D341Med (cell line): ENCODE measurements at regions not wholly inside any gene's neighbourhood (a gene's known extent, or its start where the extent isn't known, plus 50 kb on each side); places are given as distances from the start of the nearest gene placed in this dataset.
"Not testable (repeated sequence)": the region's sequence is repeated elsewhere in the genome, so short reads cannot be mapped to it uniquely, and the experiment has no call there.

Experiments
- DNase-seq: peaks from one replicate; pipeline ENCODE4 v3.0.0; 2012; ENCODE audit warnings: low spot score

- no peak for DNase-seq
These were observed 228.4 kb upstream of the SLC35G4 start for GRCh38 chr18:11380968-11381367.

- DNase-seq: no peak
These were observed 229.7 kb upstream of the SLC35G4 start for GRCh38 chr18:11379660-11380059.

GRCh38 chr18:11377766-11378540 is 228.6 kb upstream of the PIEZO2 start:
- DNase-seq: no peak

GRCh38 chr18:11372163-11372562 is 222.8 kb upstream of the PIEZO2 start:
- no peak for DNase-seq

GRCh38 chr18:11369556-11369955 is 220.2 kb upstream of the PIEZO2 start:
- no peak for DNase-seq

GRCh38 chr18:11368020-11368419 is 218.7 kb upstream of the PIEZO2 start:
- no peak for DNase-seq

GRCh38 chr18:11367351-11367750 is 218.0 kb upstream of the PIEZO2 start:
- no peak for DNase-seq

- DNase-seq: no peak
These were observed 217.0 kb upstream of the PIEZO2 start for GRCh38 chr18:11366410-11366809.

GRCh38 chr18:11362856-11363255 is 213.5 kb upstream of the PIEZO2 start:
- DNase-seq: no peak

GRCh38 chr18:11361862-11362261 is 212.5 kb upstream of the PIEZO2 start:
- not testable (repeated sequence) for DNase-seq

- DNase-seq: no peak
These were observed 208.3 kb upstream of the PIEZO2 start for GRCh38 chr18:11357678-11358077.

- not testable (repeated sequence) for DNase-seq
These were observed 195.2 kb upstream of the PIEZO2 start for GRCh38 chr18:11344576-11344975.

- no peak for DNase-seq
These were observed 193.7 kb upstream of the PIEZO2 start for GRCh38 chr18:11343096-11343495.

GRCh38 chr18:11342115-11342514 is 192.7 kb upstream of the PIEZO2 start:
- not testable (repeated sequence) for DNase-seq

GRCh38 chr18:11339188-11339775 is 189.9 kb upstream of the PIEZO2 start:
- DNase-seq: no peak

GRCh38 chr18:11336241-11336640 is 186.9 kb upstream of the PIEZO2 start:
- no peak for DNase-seq

- DNase-seq: no peak
These were observed 178.1 kb upstream of the PIEZO2 start for GRCh38 chr18:11327391-11328009.

- DNase-seq: no peak
These were observed 175.8 kb upstream of the PIEZO2 start for GRCh38 chr18:11324956-11325882.

GRCh38 chr18:11324510-11324909 is 175.1 kb upstream of the PIEZO2 start:
- DNase-seq: no peak

GRCh38 chr18:11323359-11323819 is 174.0 kb upstream of the PIEZO2 start:
- DNase-seq: no peak

GRCh38 chr18:11322716-11323115 is 173.3 kb upstream of the PIEZO2 start:
- no peak for DNase-seq

GRCh38 chr18:11322006-11322405 is 172.6 kb upstream of the PIEZO2 start:
- DNase-seq: no peak
